Lower leg skin (tissue), 4 donors: ENCODE measurements at regions not wholly inside any gene's neighbourhood (a gene's known extent, or its start where the extent isn't known, plus 50 kb on each side); places are given as distances from the start of the nearest gene placed in this dataset.

Experiments used
- DNase-seq, 2 donors: peaks; one replicate each; pipeline ENCODE4 v3.0.0-alpha.2; 2019; ENCODE audit warnings: low spot score in 2 of 2
- H3K4me3 ChIP-seq: fragments of 200-600 bp; sonication (generic); 2 replicates; pipeline ENCODE4 v1.5.1; 2017; ENCODE audit warnings: mild to moderate bottlenecking, low read depth; ENCODE audit not compliant: poor library complexity, severe bottlenecking
- CTCF ChIP-seq, 3 donors: fragments of 450-650 bp; IDR thresholded peaks; one replicate each; pipeline ENCODE4 v1.5.1; 2016; ENCODE audit warnings: antibody characterized with exemption in 3 of 3, mild to moderate bottlenecking in 3 of 3, moderate library complexity in 2 of 3
- POLR2A ChIP-seq, 2 donors: fragments of 450-650 bp; IDR thresholded peaks; one replicate each; pipeline ENCODE4 v1.6.1; 2016 to 2017; ENCODE audit warnings: antibody characterized with exemption in 2 of 2, mild to moderate bottlenecking in 1 of 2, moderate library complexity in 1 of 2
- WGBS, 2 donors: methylation state at CpG; one replicate each; pipeline ENCODE4 v1.1.5; 2018; 5-methylcytosine and 5-hydroxymethylcytosine counted together
- intact Hi-C: fragments of 100-400 bp; cut with DNase I; formaldehyde crosslinking; loops from one replicate; pipeline ENCODE4 v1.15.0; 2023; ENCODE audit warnings: low total_unique reads

GRCh38 chr2:15061268-15061667 lies 428.8 kb downstream of the LRATD1 start:
- intact Hi-C loops = no loop called here
- no peak for DNase-seq
- no peak for TF ChIP-seq CTCF (IDR thresholded peaks at IDR 0.05)
- TF ChIP-seq POLR2A (IDR thresholded peaks at IDR 0.05) = no peak
- H3K4me3 ChIP-seq = no peak overlapping the region
- 94 to 100% methylated on average over 1 of the region's 1 CpG for WGBS, 2 donors

GRCh38 chr2:15066138-15066537 lies 433.6 kb downstream of the LRATD1 start:
- H3K4me3 ChIP-seq = no peak overlapping the region
- DNase-seq = no peak
- intact Hi-C loops = no loop called here
- WGBS, 2 donors = 86 to 91% methylated on average over 3 of the region's 3 CpGs
- TF ChIP-seq CTCF (IDR thresholded peaks at IDR 0.05) = no peak
- TF ChIP-seq POLR2A (IDR thresholded peaks at IDR 0.05) = no peak

GRCh38 chr2:15069149-15069548 lies 436.6 kb downstream of the LRATD1 start:
- DNase-seq = no peak
- intact Hi-C loops = no loop called here
- H3K4me3 ChIP-seq = no peak overlapping the region
- TF ChIP-seq POLR2A (IDR thresholded peaks at IDR 0.05) = no peak
- TF ChIP-seq CTCF (IDR thresholded peaks at IDR 0.05) = no peak
- WGBS, 2 donors = 24 to 27% methylated on average over 5 of the region's 5 CpGs

GRCh38 chr2:15072836-15073235 lies 440.3 kb downstream of the LRATD1 start:
- TF ChIP-seq CTCF (IDR thresholded peaks at IDR 0.05) (no peak), POLR2A (IDR thresholded peaks at IDR 0.05) (no peak)
- intact Hi-C loops = no loop called here
- H3K4me3 ChIP-seq = no peak overlapping the region
- 89 to 95% methylated on average over 6 of the region's 6 CpGs for WGBS, 2 donors
- no peak for DNase-seq

- no peak for TF ChIP-seq POLR2A (IDR thresholded peaks at IDR 0.05)
- no peak for TF ChIP-seq CTCF (IDR thresholded peaks at IDR 0.05)
- no peak overlapping the region for H3K4me3 ChIP-seq
- intact Hi-C loops = no loop called here
- no peak for DNase-seq
- 51 to 52% methylated on average over 3 of the region's 3 CpGs for WGBS, 2 donors
Observed at GRCh38 chr2:15073664-15074063, 441.1 kb downstream of the LRATD1 start.

- TF ChIP-seq CTCF (IDR thresholded peaks at IDR 0.05) = no peak
- no peak for TF ChIP-seq POLR2A (IDR thresholded peaks at IDR 0.05)
- intact Hi-C loops = no loop called here
- DNase-seq = no peak
- no peak overlapping the region for H3K4me3 ChIP-seq
Observed at GRCh38 chr2:15074319-15074718, 441.8 kb downstream of the LRATD1 start.
